ENCODE measurements at regions not wholly inside any gene's neighbourhood (a gene's known extent, or its start where the extent isn't known, plus 50 kb on each side); places are given as distances from the start of the nearest gene placed in this dataset.

DNA sequence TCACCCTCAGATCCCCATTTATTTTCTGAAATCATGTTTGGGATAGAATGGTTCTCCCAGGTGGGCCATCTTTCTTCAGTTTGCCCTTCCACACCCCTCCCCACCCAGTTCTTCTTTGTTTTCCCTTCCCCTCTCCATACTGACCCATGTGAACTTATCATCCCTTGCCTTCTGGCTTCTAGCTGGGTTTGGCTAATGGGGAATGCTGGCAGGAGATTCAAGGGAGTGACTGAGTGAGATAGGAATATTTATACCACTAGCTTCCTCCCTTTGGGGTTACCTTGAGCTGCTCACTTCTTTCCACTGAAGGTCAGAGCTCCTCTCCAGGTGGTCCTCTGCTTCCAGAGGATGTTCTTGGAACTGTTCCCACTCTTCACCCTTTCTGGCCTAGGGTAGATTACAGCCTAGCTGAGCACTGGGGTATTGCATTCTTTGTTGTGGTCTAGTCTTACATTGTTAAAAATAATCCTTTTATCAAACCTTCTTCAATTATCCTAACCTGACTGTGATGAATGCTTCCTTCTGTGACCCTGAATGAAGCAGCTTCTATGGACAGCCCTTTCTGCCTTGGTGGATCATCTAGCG lies 88.3 kb upstream of the ATP2B1 start:
- DNase-seq (ENCODE audit: low spot score) = no peak
- Histone ChIP-seq H3K4me1 (ENCODE audit: control insufficient read depth in 4 of 4, insufficient read depth in 4 of 4, low read length in 3 of 4) (no peaks in the 10 kb centered on the region), H3K9me3 (ENCODE audit: control insufficient read depth in 4 of 4, low read length in 3 of 4) (no peaks in the 10 kb centered on the region), H3K9ac (ENCODE audit: low read depth in 1 of 2, low read length in 2 of 2) (no peak overlapping the region), H3K36me3 (ENCODE audit: control insufficient read depth in 4 of 4, insufficient read depth in 3 of 4, low read depth in 1 of 4, low read length in 3 of 4) (no peaks in the 10 kb centered on the region), H3K27me3 (ENCODE audit: control insufficient read depth in 4 of 4, insufficient read depth in 4 of 4, low read length in 3 of 4) (no peaks in the 10 kb centered on the region), H3K27ac (ENCODE audit: low read depth in 1 of 2, low read length in 2 of 2) (no peak overlapping the region), H3K4me3 (ENCODE audit: low read depth in 1 of 3, low read length in 3 of 3) (no peak overlapping the region)
- no peak for TF ChIP-seq GABPA (IDR thresholded peaks at IDR 0.05 in 1 of 2, conservative IDR thresholded peaks at IDR 0.05 in 1 of 2)
- TF ChIP-seq, protein P1, sequence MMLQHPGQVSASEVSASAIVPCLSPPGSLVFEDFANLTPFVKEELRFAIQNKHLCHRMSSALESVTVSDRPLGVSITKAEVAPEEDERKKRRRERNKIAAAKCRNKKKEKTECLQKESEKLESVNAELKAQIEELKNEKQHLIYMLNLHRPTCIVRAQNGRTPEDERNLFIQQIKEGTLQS (IDR thresholded peaks at IDR 0.05) = no peak
- no peak for TF ChIP-seq HNF4G (IDR thresholded peaks at IDR 0.05)
- no peak for TF ChIP-seq NR2F2 (IDR thresholded peaks at IDR 0.05)
- 93% methylated on average over 1 of the region's 1 CpG for WGBS

DNA sequence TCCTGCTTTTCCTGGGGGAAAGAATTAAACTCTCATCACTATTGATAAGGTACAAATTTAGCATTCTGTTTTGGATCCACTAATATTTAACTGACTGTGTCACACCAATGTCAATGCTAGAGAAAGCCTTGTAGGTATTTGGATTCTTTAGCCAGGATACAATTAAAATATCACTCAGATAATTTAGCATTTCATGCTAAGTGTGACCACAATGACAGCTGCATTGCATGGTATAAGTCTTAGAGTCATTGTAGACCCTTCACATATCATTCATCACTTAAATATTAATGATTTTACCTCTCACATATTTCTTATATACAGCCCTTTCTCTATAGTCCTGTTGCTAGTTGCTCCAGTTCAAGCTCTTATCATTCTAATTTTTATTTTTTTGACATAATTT lies 85.3 kb upstream of the ATP2B1 start:
- H3K9ac ChIP-seq (ENCODE audit: low read depth in 1 of 2, low read length in 2 of 2) = no peak overlapping the region
- H3K4me1 ChIP-seq (ENCODE audit: control insufficient read depth in 4 of 4, insufficient read depth in 4 of 4, low read length in 3 of 4) = no peaks in the 10 kb centered on the region
- H3K9me3 ChIP-seq (ENCODE audit: control insufficient read depth in 4 of 4, low read length in 3 of 4) = no peaks in the 10 kb centered on the region
- no peak overlapping the region for H3K27ac ChIP-seq (ENCODE audit: low read depth in 1 of 2, low read length in 2 of 2)
- no peak overlapping the region for H3K4me3 ChIP-seq (ENCODE audit: low read depth in 1 of 3, low read length in 3 of 3)
- TF ChIP-seq JUND (IDR thresholded peaks at IDR 0.05) (no peak), HNF4A (conservative IDR thresholded peaks at IDR 0.05) (no peak), EGR1 (IDR thresholded peaks at IDR 0.05; ENCODE audit: low read depth in 2 of 2) (no peak), GABPA (IDR thresholded peaks at IDR 0.05 in 1 of 2, conservative IDR thresholded peaks at IDR 0.05 in 1 of 2) (no peak), YY1 (IDR thresholded peaks at IDR 0.05) (no peak)
- TF ChIP-seq, protein P2, sequence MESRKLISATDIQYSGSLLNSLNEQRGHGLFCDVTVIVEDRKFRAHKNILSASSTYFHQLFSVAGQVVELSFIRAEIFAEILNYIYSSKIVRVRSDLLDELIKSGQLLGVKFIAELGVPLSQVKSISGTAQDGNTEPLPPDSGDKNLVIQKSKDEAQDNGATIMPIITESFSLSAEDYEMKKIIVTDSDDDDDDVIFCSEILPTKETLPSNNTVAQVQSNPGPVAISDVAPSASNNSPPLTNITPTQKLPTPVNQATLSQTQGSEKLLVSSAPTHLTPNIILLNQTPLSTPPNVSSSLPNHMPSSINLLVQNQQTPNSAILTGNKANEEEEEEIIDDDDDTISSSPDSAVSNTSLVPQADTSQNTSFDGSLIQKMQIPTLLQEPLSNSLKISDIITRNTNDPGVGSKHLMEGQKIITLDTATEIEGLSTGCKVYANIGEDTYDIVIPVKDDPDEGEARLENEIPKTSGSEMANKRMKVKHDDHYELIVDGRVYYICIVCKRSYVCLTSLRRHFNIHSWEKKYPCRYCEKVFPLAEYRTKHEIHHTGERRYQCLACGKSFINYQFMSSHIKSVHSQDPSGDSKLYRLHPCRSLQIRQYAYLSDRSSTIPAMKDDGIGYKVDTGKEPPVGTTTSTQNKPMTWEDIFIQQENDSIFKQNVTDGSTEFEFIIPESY (IDR thresholded peaks at IDR 0.05) = no peak
- TF ChIP-seq, protein P3, sequence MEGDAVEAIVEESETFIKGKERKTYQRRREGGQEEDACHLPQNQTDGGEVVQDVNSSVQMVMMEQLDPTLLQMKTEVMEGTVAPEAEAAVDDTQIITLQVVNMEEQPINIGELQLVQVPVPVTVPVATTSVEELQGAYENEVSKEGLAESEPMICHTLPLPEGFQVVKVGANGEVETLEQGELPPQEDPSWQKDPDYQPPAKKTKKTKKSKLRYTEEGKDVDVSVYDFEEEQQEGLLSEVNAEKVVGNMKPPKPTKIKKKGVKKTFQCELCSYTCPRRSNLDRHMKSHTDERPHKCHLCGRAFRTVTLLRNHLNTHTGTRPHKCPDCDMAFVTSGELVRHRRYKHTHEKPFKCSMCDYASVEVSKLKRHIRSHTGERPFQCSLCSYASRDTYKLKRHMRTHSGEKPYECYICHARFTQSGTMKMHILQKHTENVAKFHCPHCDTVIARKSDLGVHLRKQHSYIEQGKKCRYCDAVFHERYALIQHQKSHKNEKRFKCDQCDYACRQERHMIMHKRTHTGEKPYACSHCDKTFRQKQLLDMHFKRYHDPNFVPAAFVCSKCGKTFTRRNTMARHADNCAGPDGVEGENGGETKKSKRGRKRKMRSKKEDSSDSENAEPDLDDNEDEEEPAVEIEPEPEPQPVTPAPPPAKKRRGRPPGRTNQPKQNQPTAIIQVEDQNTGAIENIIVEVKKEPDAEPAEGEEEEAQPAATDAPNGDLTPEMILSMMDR (IDR thresholded peaks at IDR 0.05; ENCODE audit: low read depth, low read length, missing input control) = no peak
- H3K36me3 ChIP-seq (ENCODE audit: control insufficient read depth in 4 of 4, insufficient read depth in 3 of 4, low read depth in 1 of 4, low read length in 3 of 4) = no peaks in the 10 kb centered on the region
- DNase-seq (ENCODE audit: low spot score) = no peak
- H3K27me3 ChIP-seq (ENCODE audit: control insufficient read depth in 4 of 4, insufficient read depth in 4 of 4, low read length in 3 of 4) = no peaks in the 10 kb centered on the region

DNA sequence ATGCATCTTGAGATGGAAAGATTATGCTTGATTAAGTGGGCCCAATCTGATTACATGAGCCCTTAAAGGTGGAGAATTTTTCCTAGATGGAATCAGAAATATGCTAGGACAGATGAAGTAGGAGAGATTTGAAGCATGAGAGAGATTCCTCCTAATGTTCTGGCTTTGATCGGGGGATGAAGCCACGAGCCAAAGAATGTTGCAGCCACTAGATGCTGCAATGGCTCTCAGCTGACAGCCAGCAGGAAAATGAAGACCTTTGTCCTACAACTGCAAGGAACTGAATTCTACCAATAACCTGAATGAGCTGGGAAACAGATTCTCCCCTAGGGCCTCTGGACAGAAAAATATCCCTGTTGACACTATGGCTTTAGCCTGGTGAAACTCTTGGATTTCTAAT lies 82.6 kb upstream of the ATP2B1 start:
- Histone ChIP-seq H3K9me3 (ENCODE audit: control insufficient read depth in 4 of 4, low read length in 3 of 4) (peaks cover 0 to 3% (median 0%) of the 10 kb centered on the region in 4 donors), H3K9ac (ENCODE audit: low read depth in 1 of 2, low read length in 2 of 2) (no peak overlapping the region), H3K27ac (ENCODE audit: low read depth in 1 of 2, low read length in 2 of 2) (no peak overlapping the region), H3K4me1 (ENCODE audit: control insufficient read depth in 4 of 4, insufficient read depth in 4 of 4, low read length in 3 of 4) (no peaks in the 10 kb centered on the region), H3K4me3 (ENCODE audit: low read depth in 1 of 3, low read length in 3 of 3) (no peak overlapping the region), H3K27me3 (ENCODE audit: control insufficient read depth in 4 of 4, insufficient read depth in 4 of 4, low read length in 3 of 4) (no peaks in the 10 kb centered on the region), H3K36me3 (ENCODE audit: control insufficient read depth in 4 of 4, insufficient read depth in 3 of 4, low read depth in 1 of 4, low read length in 3 of 4) (no peaks in the 10 kb centered on the region)
- DNase-seq (ENCODE audit: low spot score) = no peak
- 76% methylated on average over 2 of the region's 2 CpGs for WGBS
- TF ChIP-seq JUND (IDR thresholded peaks at IDR 0.05) (no peak), EGR1 (IDR thresholded peaks at IDR 0.05; ENCODE audit: low read depth in 2 of 2) (no peak), RAD21 (IDR thresholded peaks at IDR 0.05) (no peak), FOXA1 (IDR thresholded peaks at IDR 0.05) (no peak), FOXA2 (IDR thresholded peaks at IDR 0.05) (no peak), SP1 (IDR thresholded peaks at IDR 0.05) (no peak), GABPA (IDR thresholded peaks at IDR 0.05 in 1 of 2, conservative IDR thresholded peaks at IDR 0.05 in 1 of 2) (no peak), TAF1 (conservative IDR thresholded peaks at IDR 0.05) (no peak), NR2F2 (IDR thresholded peaks at IDR 0.05) (no peak), HNF4G (IDR thresholded peaks at IDR 0.05) (no peak), RXRA (IDR thresholded peaks at IDR 0.05) (no peak)
- TF ChIP-seq, protein P2 (IDR thresholded peaks at IDR 0.05) = no peak
- TF ChIP-seq, protein P1 (IDR thresholded peaks at IDR 0.05) = no peak
- TF ChIP-seq, protein P4, sequence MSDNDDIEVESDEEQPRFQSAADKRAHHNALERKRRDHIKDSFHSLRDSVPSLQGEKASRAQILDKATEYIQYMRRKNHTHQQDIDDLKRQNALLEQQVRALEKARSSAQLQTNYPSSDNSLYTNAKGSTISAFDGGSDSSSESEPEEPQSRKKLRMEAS (IDR thresholded peaks at IDR 0.05) = no peak
- TF ChIP-seq, protein P3 (IDR thresholded peaks at IDR 0.05; ENCODE audit: low read depth, low read length, missing input control) = no peak
